ENCODE measurements at regions not wholly inside any gene's neighbourhood (a gene's known extent, or its start where the extent isn't known, plus 50 kb on each side); places are given as distances from the start of the nearest gene placed in this dataset.

DNA sequence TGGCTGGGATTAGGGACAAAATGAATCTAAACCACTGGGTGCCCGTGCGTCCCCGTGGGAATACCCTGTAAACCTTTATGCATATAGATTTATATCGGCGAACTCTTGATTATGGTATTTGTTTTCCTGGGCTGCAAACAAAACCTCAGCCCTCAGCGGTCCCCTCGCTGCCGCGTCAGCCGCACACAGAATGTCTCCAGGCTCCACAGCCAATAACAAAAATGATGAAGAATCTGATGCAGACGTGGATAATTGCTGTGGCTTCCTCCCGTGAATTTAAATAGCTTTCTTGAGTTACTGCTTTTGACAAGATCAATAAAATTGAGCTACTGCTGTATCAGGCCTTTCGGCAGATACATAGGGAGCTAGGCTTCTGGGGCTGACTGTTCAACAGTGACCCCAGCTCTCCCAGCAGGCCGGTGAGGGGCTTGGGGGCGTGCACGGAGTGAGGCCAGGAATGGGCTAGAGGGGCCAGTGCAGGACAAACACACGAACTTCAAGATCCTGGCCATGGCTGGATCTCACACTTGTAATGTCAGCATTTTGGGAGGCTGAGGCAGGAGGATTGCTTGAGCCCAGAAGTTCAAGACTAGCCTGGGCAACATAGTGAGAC is 125.8 kb upstream of the NCOR2 start:
- SMC1A ChIA-PET (ENCODE audit: uncharacterized antibody, unreplicated experiment): interaction anchor here (2.0 kb wide), 1 partner anchor 15 kb away, joined by 5 read pairs; no protein-coding TSS in a partner anchor
- no peak overlapping the region for H3K4me2 ChIP-seq (ENCODE audit: control insufficient read depth, insufficient read depth)
- CTCF ChIA-PET: interaction anchor here (0.8 to 1.5 kb wide), 3 partner anchors 11 to 661 kb away, joined by 3 to 4 read pairs (median 3); no protein-coding TSS in a partner anchor
- no peaks in the 10 kb centered on the region for H4K20me1 ChIP-seq (ENCODE audit: control insufficient read depth, insufficient read depth)
- H3K4me3 ChIP-seq: no peak overlapping the region
- no peaks in the 10 kb centered on the region for H3K36me3 ChIP-seq (ENCODE audit: control insufficient read depth in 2 of 2, insufficient read depth in 2 of 2, low read length in 1 of 2)
- intact Hi-C loops (cut with micrococcal nuclease; ENCODE audit: unreplicated experiment) (no loop called here), in situ Hi-C loops (cut with MboI) (no loop called here)
- no TSS peak for BruUV-seq (replicated peaks)
- TF ChIP-seq CBFB (IDR thresholded peaks at IDR 0.05; ENCODE audit: low read depth) (no peak), ZBED1 (IDR thresholded peaks at IDR 0.05; ENCODE audit: borderline replicate concordance) (no peak), GABPA (IDR thresholded peaks at IDR 0.05; ENCODE audit: low read depth) (no peak), CHD1 (IDR thresholded peaks at IDR 0.05; ENCODE audit: low read depth, low read length) (no peak), BMI1 (IDR thresholded peaks at IDR 0.05; ENCODE audit: borderline replicate concordance) (no peak), MTA3 (IDR thresholded peaks at IDR 0.05; ENCODE audit: borderline replicate concordance, low read length) (no peak)
- POLR2A ChIA-PET: no interaction called here
- H3K9ac ChIP-seq (ENCODE audit: control insufficient read depth, insufficient read depth, low read length): no peak overlapping the region
- ATAC-seq (no peak), FAIRE-seq (no peak), DNase-seq (ENCODE audit: low read depth, low spot score) (no peak)
- peaks cover 4% of the 10 kb centered on the region; the same call in 1 of the 2 replicates for H3K4me1 ChIP-seq (ENCODE audit: control insufficient read depth, insufficient read depth, low read length)
- RAD21 ChIA-PET (ENCODE audit: unreplicated experiment): no interaction called here
- WGBS (ENCODE audit: insufficient coverage, insufficient replicate concordance, low lambda C conversion rate, missing lambda C conversion rate): 66% methylated on average over 17 of the region's 17 CpGs
- no peaks in the 10 kb centered on the region; a peak in 1 of 4 replicates for H3K27me3 ChIP-seq (replicated peaks in 1 of 2; ENCODE audit: control insufficient read depth in 2 of 2, insufficient read depth in 2 of 2, low read length in 1 of 2)
- H2AFZ ChIP-seq (ENCODE audit: control insufficient read depth, low read depth, low read length): no peak overlapping the region
- H3K79me2 ChIP-seq (ENCODE audit: control insufficient read depth, insufficient read depth, low read length): no peaks in the 10 kb centered on the region
- no peak overlapping the region for H3K27ac ChIP-seq (ENCODE audit: control insufficient read depth, insufficient read depth)
- H3K9me3 ChIP-seq (replicated peaks; ENCODE audit: control insufficient read depth, insufficient read depth, low read length): peaks cover 6% of the 10 kb centered on the region; the same call in 2 of the 3 replicates

DNA sequence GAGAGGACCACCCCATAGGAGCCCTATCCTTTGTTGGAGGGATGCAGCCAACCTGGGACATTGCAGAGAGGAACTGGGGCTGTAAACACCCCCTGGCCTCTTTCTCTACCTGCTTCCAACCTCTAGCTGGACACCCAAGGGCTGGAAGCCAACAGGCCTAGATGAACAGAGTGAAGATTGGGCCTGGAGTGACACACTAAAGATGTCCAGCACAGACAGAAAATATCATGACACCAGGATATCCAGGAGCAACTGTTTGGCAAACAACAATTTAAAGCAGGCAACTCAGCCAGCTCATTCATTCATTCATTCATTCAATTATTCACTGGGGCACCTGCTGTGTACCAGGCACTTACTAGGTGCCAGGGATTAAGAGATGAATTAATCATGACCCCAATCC is 125.0 kb upstream of the NCOR2 start:
- in situ Hi-C loops (cut with MboI): no loop called here
- TF ChIP-seq, protein P1, sequence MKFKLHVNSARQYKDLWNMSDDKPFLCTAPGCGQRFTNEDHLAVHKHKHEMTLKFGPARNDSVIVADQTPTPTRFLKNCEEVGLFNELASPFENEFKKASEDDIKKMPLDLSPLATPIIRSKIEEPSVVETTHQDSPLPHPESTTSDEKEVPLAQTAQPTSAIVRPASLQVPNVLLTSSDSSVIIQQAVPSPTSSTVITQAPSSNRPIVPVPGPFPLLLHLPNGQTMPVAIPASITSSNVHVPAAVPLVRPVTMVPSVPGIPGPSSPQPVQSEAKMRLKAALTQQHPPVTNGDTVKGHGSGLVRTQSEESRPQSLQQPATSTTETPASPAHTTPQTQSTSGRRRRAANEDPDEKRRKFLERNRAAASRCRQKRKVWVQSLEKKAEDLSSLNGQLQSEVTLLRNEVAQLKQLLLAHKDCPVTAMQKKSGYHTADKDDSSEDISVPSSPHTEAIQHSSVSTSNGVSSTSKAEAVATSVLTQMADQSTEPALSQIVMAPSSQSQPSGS (IDR thresholded peaks at IDR 0.05; ENCODE audit: low read length): no peak
- TF ChIP-seq PRDM15 (CRISPR knock-in tag; IDR thresholded peaks at IDR 0.05) (no peak), POLR2A (IDR thresholded peaks at IDR 0.05; ENCODE audit: low read depth, low read length) (no peak), TCF3 (IDR thresholded peaks at IDR 0.05; ENCODE audit: borderline replicate concordance, insufficient read depth, low read depth, low read length) (no peak), FOS (IDR thresholded peaks at IDR 0.05; ENCODE audit: borderline replicate concordance, extremely low read depth, insufficient read length) (no peak)
- TF ChIP-seq, protein P2, sequence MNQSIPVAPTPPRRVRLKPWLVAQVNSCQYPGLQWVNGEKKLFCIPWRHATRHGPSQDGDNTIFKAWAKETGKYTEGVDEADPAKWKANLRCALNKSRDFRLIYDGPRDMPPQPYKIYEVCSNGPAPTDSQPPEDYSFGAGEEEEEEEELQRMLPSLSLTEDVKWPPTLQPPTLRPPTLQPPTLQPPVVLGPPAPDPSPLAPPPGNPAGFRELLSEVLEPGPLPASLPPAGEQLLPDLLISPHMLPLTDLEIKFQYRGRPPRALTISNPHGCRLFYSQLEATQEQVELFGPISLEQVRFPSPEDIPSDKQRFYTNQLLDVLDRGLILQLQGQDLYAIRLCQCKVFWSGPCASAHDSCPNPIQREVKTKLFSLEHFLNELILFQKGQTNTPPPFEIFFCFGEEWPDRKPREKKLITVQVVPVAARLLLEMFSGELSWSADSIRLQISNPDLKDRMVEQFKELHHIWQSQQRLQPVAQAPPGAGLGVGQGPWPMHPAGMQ (IDR thresholded peaks at IDR 0.05; ENCODE audit: borderline replicate concordance): no peak

More for the DNA sequence above, 125.0 kb upstream of the NCOR2 start:
- DNase-seq (ENCODE audit: low read depth, low spot score) (no peak), ATAC-seq (no peak), FAIRE-seq (no peak)
- RAD21 ChIA-PET (ENCODE audit: unreplicated experiment): no interaction called here
- no TSS peak for BruUV-seq (replicated peaks)
- H3K79me2 ChIP-seq (ENCODE audit: control insufficient read depth, insufficient read depth, low read length): no peaks in the 10 kb centered on the region
- H3K9me3 ChIP-seq (replicated peaks; ENCODE audit: control insufficient read depth, insufficient read depth, low read length): peaks cover 6% of the 10 kb centered on the region; the same call in 2 of the 3 replicates
- no peaks in the 10 kb centered on the region for H4K20me1 ChIP-seq (ENCODE audit: control insufficient read depth, insufficient read depth)
- H3K9ac ChIP-seq (ENCODE audit: control insufficient read depth, insufficient read depth, low read length): no peak overlapping the region
- H2AFZ ChIP-seq (ENCODE audit: control insufficient read depth, low read depth, low read length): no peak overlapping the region
- no peaks in the 10 kb centered on the region for H3K36me3 ChIP-seq (ENCODE audit: control insufficient read depth in 2 of 2, insufficient read depth in 2 of 2, low read length in 1 of 2)
- no peaks in the 10 kb centered on the region; a peak in 1 of 4 replicates for H3K27me3 ChIP-seq (replicated peaks in 1 of 2; ENCODE audit: control insufficient read depth in 2 of 2, insufficient read depth in 2 of 2, low read length in 1 of 2)
- intact Hi-C loops (cut with micrococcal nuclease; ENCODE audit: unreplicated experiment): no loop called here
- H3K4me3 ChIP-seq: no peak overlapping the region
- H3K27ac ChIP-seq (ENCODE audit: control insufficient read depth, insufficient read depth): no peak overlapping the region
- CTCF ChIA-PET: no interaction called here
- POLR2A ChIA-PET: no interaction called here
- SMC1A ChIA-PET (ENCODE audit: uncharacterized antibody, unreplicated experiment): interaction anchor here (0.9 kb wide), 1 partner anchor 11 kb away, joined by 3 read pairs; no protein-coding TSS in a partner anchor
- H3K4me2 ChIP-seq (ENCODE audit: control insufficient read depth, insufficient read depth): no peak overlapping the region
- peaks cover 7% of the 10 kb centered on the region for H3K4me1 ChIP-seq (ENCODE audit: control insufficient read depth, insufficient read depth, low read length)
